ENCODE measurements at regions not wholly inside any gene's neighbourhood (a gene's known extent, or its start where the extent isn't known, plus 50 kb on each side); places are given as distances from the start of the nearest gene placed in this dataset.

DNA sequence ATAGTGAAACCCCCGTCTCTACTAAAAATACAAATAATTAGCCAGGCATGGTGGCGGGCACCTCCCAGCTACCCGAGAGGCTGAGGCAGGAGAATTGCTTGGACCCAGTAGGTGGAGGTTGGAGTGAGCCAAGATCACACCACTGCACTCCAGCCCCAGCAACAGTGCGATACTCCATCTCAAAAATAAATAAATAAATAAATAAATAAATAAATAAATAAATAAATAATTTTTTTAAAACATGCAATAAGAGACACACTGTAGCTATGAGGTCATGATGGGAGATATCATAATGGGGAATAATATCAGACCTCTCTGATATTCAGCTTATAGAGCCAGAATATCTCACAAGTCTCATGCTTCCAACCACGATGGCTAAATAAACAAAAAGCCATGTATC is 82.3 kb downstream of the CD24 start:
- DNase-seq (ENCODE audit: low read depth, low spot score), result no peak
- Histone ChIP-seq H3K27me3 (ENCODE audit: control insufficient read depth, insufficient read depth, low read length) (no peaks in the 10 kb centered on the region), H3K9me3 (ENCODE audit: control insufficient read depth, insufficient read depth, low read length) (no peaks in the 10 kb centered on the region), H3K4me3 (ENCODE audit: low read depth, low read length) (no peak overlapping the region), H3K27ac (ENCODE audit: low read depth, low read length) (no peak overlapping the region)
- TF ChIP-seq, protein P1, sequence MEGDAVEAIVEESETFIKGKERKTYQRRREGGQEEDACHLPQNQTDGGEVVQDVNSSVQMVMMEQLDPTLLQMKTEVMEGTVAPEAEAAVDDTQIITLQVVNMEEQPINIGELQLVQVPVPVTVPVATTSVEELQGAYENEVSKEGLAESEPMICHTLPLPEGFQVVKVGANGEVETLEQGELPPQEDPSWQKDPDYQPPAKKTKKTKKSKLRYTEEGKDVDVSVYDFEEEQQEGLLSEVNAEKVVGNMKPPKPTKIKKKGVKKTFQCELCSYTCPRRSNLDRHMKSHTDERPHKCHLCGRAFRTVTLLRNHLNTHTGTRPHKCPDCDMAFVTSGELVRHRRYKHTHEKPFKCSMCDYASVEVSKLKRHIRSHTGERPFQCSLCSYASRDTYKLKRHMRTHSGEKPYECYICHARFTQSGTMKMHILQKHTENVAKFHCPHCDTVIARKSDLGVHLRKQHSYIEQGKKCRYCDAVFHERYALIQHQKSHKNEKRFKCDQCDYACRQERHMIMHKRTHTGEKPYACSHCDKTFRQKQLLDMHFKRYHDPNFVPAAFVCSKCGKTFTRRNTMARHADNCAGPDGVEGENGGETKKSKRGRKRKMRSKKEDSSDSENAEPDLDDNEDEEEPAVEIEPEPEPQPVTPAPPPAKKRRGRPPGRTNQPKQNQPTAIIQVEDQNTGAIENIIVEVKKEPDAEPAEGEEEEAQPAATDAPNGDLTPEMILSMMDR (IDR thresholded peaks at IDR 0.05; ENCODE audit: low read depth, low read length), result no peak
- POLR2A ChIA-PET, result no interaction called here
- CTCF ChIA-PET, result no interaction called here

DNA sequence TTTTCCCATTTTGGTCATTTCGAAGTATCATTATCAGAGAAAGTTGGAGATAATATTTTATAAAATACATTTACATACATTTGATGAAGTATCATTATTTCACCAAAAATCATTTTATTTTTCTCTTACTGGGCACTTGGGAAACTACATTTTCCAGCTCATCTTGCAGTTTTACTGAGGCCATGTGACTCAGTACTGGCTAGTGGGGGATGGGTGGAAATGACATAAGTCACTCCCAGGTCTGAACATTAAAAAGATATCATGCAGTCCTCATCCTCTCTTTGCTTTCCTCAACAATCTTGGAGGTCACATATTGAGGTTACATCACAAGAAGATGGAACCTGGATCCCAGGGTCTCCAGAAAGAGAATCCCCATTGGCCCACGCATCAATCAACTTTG is 84.1 kb downstream of the CD24 start:
- TF ChIP-seq, protein P1 (IDR thresholded peaks at IDR 0.05; ENCODE audit: low read depth, low read length), result no peak
- Histone ChIP-seq H3K27me3 (ENCODE audit: control insufficient read depth, insufficient read depth, low read length) (no peaks in the 10 kb centered on the region), H3K27ac (ENCODE audit: low read depth, low read length) (no peak overlapping the region), H3K9me3 (ENCODE audit: control insufficient read depth, insufficient read depth, low read length) (no peaks in the 10 kb centered on the region), H3K4me3 (ENCODE audit: low read depth, low read length) (no peak overlapping the region)
- CTCF ChIA-PET, result no interaction called here
- POLR2A ChIA-PET, result no interaction called here
- DNase-seq (ENCODE audit: low read depth, low spot score), result no peak

DNA sequence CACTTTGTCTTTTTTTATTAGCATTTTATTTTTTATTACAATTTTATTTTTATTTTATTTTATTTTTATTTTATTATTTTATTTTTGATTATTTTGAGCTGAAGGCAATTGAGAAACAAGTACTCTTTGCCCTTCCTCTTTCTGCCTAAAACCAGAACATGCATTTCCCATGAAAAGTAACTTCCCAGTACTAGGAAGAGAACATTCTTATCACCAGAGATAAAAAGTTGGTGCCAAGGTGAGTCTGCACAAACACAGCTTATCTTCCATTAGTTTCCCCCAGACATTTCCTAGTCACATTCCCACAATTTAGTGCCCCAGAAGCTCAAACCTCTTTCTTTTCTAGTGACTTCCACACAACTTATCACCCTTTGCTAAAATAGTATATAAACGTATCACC is 84.8 kb downstream of the CD24 start:
- no peaks in the 10 kb centered on the region for H3K9me3 ChIP-seq (ENCODE audit: control insufficient read depth, insufficient read depth, low read length)
- POLR2A ChIA-PET, result no interaction called here
- no peaks in the 10 kb centered on the region for H3K27me3 ChIP-seq (ENCODE audit: control insufficient read depth, insufficient read depth, low read length)

DNA sequence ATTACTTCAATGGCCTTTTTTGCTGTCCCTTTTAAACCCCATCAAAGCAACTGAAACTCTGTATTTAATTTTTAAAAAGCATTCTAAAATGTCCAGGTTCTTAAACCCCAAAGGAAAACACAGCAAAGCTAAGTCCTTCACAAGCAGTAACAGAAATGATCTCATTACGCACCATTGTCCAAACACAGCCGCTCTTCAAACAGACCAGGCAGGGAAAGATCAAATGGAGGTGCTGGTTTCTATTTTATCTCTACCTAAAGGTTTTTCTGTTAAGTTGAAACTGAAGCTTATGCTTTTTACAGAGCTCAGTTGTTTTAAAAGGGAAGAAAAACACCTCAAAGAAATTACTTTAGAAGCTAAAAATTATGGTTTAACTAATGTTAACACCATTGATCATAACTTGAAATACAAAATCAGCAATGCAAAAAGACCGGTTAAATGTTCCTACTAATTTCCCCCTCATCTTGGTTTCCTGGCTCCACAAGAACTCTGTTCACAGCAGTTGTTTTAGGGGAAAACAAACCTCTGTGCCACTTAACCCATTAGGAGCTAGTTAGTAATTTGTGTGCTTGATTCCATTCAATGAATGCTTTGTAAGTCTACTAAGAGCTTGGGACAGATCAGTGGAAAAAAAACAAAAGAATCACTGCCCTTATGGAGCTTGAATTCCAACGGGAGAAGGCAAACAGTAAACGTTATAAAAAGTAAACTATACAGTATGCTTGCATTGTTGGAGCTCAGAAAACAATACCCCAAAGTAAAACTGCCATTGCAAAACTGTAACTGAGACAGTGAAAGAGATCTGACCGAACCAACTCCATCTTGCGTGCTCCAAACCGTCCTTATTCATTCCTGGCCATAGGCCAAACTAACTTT is 87.4 kb downstream of the CD24 start:
- no peaks in the 10 kb centered on the region for H3K9me3 ChIP-seq (ENCODE audit: control insufficient read depth, insufficient read depth, low read length)
- POLR2A ChIA-PET, result no interaction called here
- DNase-seq (ENCODE audit: low read depth, low spot score), result no peak
- no peaks in the 10 kb centered on the region for H3K27me3 ChIP-seq (ENCODE audit: control insufficient read depth, insufficient read depth, low read length)
- H3K4me3 ChIP-seq (ENCODE audit: low read depth, low read length), result no peak overlapping the region
- TF ChIP-seq, protein P1 (IDR thresholded peaks at IDR 0.05; ENCODE audit: low read depth, low read length), result no peak
- CTCF ChIA-PET, result interaction anchor here (0.7 kb wide), 1 partner anchor 57 kb away, joined by 5 read pairs; no protein-coding TSS in a partner anchor
- no peak overlapping the region for H3K27ac ChIP-seq (ENCODE audit: low read depth, low read length)

More for the DNA sequence above, 84.8 kb downstream of the CD24 start:
- TF ChIP-seq, protein P1 (IDR thresholded peaks at IDR 0.05; ENCODE audit: low read depth, low read length), result no peak
- no peak overlapping the region for H3K27ac ChIP-seq (ENCODE audit: low read depth, low read length)
- H3K4me3 ChIP-seq (ENCODE audit: low read depth, low read length), result no peak overlapping the region
- DNase-seq (ENCODE audit: low read depth, low spot score), result no peak
- CTCF ChIA-PET, result no interaction called here

DNA sequence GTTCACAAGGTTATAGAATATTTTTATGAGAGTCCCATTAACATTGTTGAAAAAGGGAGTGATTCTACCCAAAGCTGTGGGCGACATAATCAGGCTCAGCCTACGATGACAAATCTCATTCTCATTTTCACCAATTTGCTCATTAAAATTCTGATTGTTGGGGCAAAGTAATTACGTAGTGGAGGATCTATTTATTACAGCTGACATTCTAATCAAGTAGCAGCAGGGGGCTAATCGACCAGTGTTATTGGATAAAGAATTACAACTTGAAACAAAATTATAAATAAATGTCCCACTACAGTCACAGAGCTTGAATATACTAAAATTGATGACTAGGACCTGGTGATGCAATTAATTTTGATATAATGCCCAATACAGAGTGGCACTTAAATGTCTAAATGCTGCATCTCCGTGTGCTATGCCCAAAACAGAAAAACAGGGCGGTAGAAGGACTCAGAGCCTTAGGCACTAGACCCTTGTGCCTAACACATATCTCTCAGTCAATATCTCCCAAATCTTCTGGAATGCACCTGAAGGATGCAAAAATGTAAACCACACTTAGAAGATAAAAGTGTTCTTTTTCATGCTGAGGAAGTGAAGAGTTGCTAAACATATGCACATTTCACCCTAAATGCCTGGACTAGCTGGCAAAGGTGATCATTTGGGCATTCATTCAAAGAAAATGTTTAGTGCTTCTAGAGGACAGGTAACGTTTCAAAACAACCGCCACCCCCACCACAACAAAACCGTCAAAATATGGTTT is 88.3 kb downstream of the CD24 start:
- POLR2A ChIA-PET, result no interaction called here
- CTCF ChIA-PET, result no interaction called here
- TF ChIP-seq, protein P1 (IDR thresholded peaks at IDR 0.05; ENCODE audit: low read depth, low read length), result no peak
- Histone ChIP-seq H3K27me3 (ENCODE audit: control insufficient read depth, insufficient read depth, low read length) (no peaks in the 10 kb centered on the region), H3K9me3 (ENCODE audit: control insufficient read depth, insufficient read depth, low read length) (no peaks in the 10 kb centered on the region), H3K27ac (ENCODE audit: low read depth, low read length) (no peak overlapping the region), H3K4me3 (ENCODE audit: low read depth, low read length) (no peak overlapping the region)
- no peak for DNase-seq (ENCODE audit: low read depth, low spot score)
